SK-N-MC (cell line): ENCODE measurements at regions not wholly inside any gene's neighbourhood (a gene's known extent, or its start where the extent isn't known, plus 50 kb on each side); places are given as distances from the start of the nearest gene placed in this dataset.

Source experiments
- DNase-seq: peaks from one replicate; pipeline ENCODE4 v3.0.0-alpha.2; 2011; ENCODE audit warnings: low read depth, low spot score
- H3K27ac ChIP-seq: fragments of 200-600 bp; sonication (generic); 2 replicates; pipeline ENCODE4 v1.5.1; 2016; ENCODE audit warnings: mixed run types
- H3K36me3 ChIP-seq: fragments of 200-600 bp; sonication (generic); 2 replicates; pipeline ENCODE4 v1.6.1; 2017; ENCODE audit warnings: antibody characterized with exemption, low read length, mixed read lengths; ENCODE audit not compliant: insufficient read depth
- H3K4me3 ChIP-seq: fragments of 200-600 bp; sonication (generic); 2 replicates; pipeline ENCODE4 v1.5.1; 2016
- H3K9ac ChIP-seq: fragments of 200-600 bp; sonication (generic); 2 replicates; pipeline ENCODE4 v1.8.0; 2017; ENCODE audit warnings: mixed run types, mixed read lengths; ENCODE audit not compliant: insufficient read length
- H3K9me3 ChIP-seq: fragments of 200-600 bp; sonication (generic); 2 replicates; pipeline ENCODE4 v1.6.1; 2017; ENCODE audit warnings: low read depth, mild to moderate bottlenecking, antibody characterized with exemption, low read length, moderate library complexity, mixed read lengths
- EZH2 ChIP-seq: fragments of 200-600 bp; sonication (generic); IDR thresholded peaks from one replicate; pipeline ENCODE4 v1.6.1; 2017; ENCODE audit warnings: antibody characterized with exemption
- FOXP2 ChIP-seq: optimal IDR thresholded peaks from 2 replicates; pipeline ENCODE3; 2011; ENCODE audit warnings: mild to moderate bottlenecking, moderate library complexity; ENCODE audit not compliant: insufficient read depth; ENCODE audit errors: extremely low read length, control extremely low read depth
- POLR2AphosphoS5 ChIP-seq: IDR thresholded peaks from 2 replicates; pipeline ENCODE4 v1.6.1; 2012; ENCODE audit warnings: mild to moderate bottlenecking, low read depth, low read length, borderline replicate concordance

- no peak for DNase-seq
- H3K36me3 ChIP-seq = no peaks in the 10 kb centered on the region
These were observed 116.1 kb downstream of the OR13A1 start for GRCh38 chr10:45199205-45199740.

GRCh38 chr10:45201271-45201670 lies 114.1 kb downstream of the OR13A1 start:
- no peak for DNase-seq
- Histone ChIP-seq H3K9me3 (no peaks in the 10 kb centered on the region), H3K27ac (no peak overlapping the region), H3K36me3 (no peaks in the 10 kb centered on the region), H3K9ac (no peak overlapping the region), H3K4me3 (no peak overlapping the region)
- TF ChIP-seq FOXP2 (no peak), EZH2 (no peak), POLR2AphosphoS5 (no peak)

More at GRCh38 chr10:45199205-45199740, 116.1 kb downstream of the OR13A1 start:
- Histone ChIP-seq H3K4me3 (no peak overlapping the region), H3K9ac (no peak overlapping the region), H3K27ac (no peak overlapping the region), H3K9me3 (no peaks in the 10 kb centered on the region)
- TF ChIP-seq EZH2 (no peak), FOXP2 (no peak), POLR2AphosphoS5 (no peak)

GRCh38 chr10:45202242-45202641 lies 113.2 kb downstream of the OR13A1 start:
- Histone ChIP-seq H3K4me3 (no peak overlapping the region), H3K9me3 (no peaks in the 10 kb centered on the region), H3K9ac (no peak overlapping the region), H3K27ac (no peak overlapping the region), H3K36me3 (no peaks in the 10 kb centered on the region)
- TF ChIP-seq EZH2 (no peak), POLR2AphosphoS5 (no peak), FOXP2 (no peak)
- DNase-seq = no peak

DNA sequence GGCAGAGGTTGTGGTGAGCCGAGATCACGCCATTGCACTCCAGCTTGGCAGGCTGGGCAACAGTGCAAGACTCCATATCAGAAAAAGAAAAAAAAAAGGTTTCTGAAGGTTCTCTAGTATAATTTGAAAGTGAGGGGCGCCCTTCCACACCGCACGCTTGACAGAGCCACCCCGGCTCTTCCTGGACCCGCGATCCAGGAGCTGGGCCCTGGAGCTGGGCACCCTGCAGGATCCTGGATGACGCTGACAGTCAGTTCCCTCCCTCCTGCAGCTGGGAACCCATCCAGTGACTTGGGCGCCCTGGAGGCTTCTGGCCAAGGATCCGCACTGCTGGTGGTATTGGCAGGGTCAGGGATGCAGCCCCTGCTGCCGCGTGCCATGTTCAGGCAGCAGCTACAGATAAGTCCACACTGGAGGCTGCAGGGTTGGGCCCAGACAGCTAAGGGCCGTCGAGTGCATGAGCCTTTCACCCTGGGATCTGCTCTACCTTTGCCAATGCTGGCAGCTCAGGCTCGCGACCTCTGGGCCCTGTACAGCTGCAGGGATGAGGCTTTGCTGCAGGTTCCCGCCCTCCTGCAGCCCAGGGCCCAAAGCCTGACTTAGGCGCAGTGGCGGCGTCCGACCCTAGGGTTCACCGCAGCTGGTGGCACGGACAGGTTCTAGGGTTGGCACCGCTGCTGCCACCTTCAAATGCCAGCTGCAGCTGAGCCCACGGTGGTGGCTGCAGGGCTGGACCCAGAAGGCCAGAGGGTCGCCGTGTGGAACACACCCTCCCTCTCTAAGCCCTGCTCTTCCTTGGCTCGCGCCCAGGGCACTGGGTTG lies 110.2 kb downstream of the OR13A1 start:
- H3K36me3 ChIP-seq = no peaks in the 10 kb centered on the region
- no peak for TF ChIP-seq POLR2AphosphoS5
- TF ChIP-seq FOXP2 = no peak
- TF ChIP-seq EZH2 = no peak
- no peak for DNase-seq
- no peak overlapping the region for H3K9ac ChIP-seq
- no peaks in the 10 kb centered on the region for H3K9me3 ChIP-seq
- H3K27ac ChIP-seq = no peak overlapping the region
- H3K4me3 ChIP-seq = no peak overlapping the region

DNA sequence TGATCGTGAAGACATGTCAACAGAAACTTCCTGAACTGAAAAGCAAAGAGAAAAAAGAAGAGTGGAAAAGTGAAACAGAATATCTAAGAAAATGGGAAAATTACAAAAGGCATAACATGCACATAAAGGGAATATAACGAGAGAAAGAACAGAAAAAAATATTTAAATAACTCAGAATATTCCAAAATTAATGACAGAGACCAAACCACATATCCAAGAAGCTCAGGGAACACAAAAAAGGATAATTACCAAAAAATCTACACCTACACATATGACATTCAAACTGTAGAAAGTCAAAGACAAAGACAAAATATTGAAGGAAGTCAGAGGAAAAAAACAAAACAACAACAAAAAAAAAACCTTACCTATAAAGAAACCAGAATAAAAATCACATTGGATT lies 105.5 kb downstream of the OR13A1 start:
- no peaks in the 10 kb centered on the region for H3K9me3 ChIP-seq
- H3K9ac ChIP-seq = no peak overlapping the region
- H3K4me3 ChIP-seq = no peak overlapping the region
- DNase-seq = no peak
- no peaks in the 10 kb centered on the region for H3K36me3 ChIP-seq
- TF ChIP-seq FOXP2 (no peak), POLR2AphosphoS5 (no peak), EZH2 (no peak)
- H3K27ac ChIP-seq = no peak overlapping the region

GRCh38 chr10:45211576-45211975 lies 103.8 kb downstream of the OR13A1 start:
- no peak overlapping the region for H3K27ac ChIP-seq
- H3K9ac ChIP-seq = no peak overlapping the region
- no peak for DNase-seq
- no peak for TF ChIP-seq POLR2AphosphoS5
- TF ChIP-seq FOXP2 = no peak
- no peak for TF ChIP-seq EZH2
- H3K9me3 ChIP-seq = no peaks in the 10 kb centered on the region
- H3K36me3 ChIP-seq = no peaks in the 10 kb centered on the region
- H3K4me3 ChIP-seq = no peak overlapping the region

DNA sequence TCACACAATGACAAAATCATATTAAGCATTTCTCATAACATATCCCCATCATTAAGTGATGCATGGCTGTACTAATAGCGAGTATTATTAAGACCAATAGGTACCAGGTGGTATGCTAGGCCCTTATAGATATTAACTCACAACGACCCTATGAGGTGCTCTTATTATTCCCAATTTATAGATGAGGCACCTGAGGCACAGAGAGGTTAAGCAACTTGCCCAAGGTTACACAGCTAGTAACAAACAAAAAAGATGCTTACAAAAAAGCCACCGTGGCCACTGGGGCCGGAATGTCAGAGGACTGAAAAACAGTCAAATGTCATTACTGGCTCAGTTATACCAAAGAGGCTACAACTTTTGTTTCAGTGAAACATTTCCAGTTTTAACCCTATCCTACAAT lies 96.0 kb downstream of the OR13A1 start:
- H3K4me3 ChIP-seq = no peak overlapping the region
- DNase-seq = no peak
- H3K9me3 ChIP-seq = no peaks in the 10 kb centered on the region
- no peak overlapping the region for H3K9ac ChIP-seq
- H3K27ac ChIP-seq = no peak overlapping the region
- no peaks in the 10 kb centered on the region for H3K36me3 ChIP-seq
- TF ChIP-seq EZH2 = no peak
- no peak for TF ChIP-seq FOXP2
- no peak for TF ChIP-seq POLR2AphosphoS5

GRCh38 chr10:45220931-45221330 lies 94.5 kb downstream of the OR13A1 start:
- TF ChIP-seq POLR2AphosphoS5 (no peak), FOXP2 (no peak), EZH2 (no peak)
- no peaks in the 10 kb centered on the region for H3K36me3 ChIP-seq
- DNase-seq = no peak

DNA sequence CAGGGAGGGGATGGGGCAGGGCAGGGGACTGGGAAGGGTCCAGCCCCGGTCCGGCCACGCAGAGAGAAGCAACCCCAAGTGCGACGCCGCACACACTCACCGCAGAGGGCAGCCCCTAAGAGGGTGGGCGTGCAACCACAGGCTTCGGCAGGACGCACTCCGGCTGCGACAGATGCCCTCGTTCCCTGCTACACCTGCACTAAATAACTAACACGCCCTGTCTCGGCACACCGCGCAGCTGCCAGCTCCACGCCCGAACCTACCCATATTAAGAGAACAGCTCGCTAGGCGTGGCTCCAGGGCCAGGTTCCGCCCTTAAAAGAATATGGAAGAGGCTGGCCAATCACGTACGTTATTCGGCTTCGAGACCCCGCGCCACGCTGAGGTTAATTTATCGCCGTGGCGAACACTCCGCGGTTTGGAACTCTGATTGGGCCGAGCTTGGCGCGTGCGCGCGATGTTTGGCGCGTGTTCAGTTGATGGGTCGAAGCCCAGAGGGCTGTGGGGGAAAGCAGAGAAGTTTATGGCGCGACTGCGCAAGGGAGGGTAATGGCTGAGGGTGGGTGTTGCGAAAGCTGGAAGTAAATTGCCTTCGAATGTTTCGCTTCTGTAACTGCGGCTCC lies 91.1 kb downstream of the OR13A1 start:
- DNase-seq = no peak
- no peak overlapping the region for H3K9ac ChIP-seq
- no peaks in the 10 kb centered on the region for H3K36me3 ChIP-seq
- H3K9me3 ChIP-seq = no peaks in the 10 kb centered on the region
- TF ChIP-seq FOXP2 (no peak), EZH2 (no peak), POLR2AphosphoS5 (no peak)
- H3K27ac ChIP-seq = no peak overlapping the region
- H3K4me3 ChIP-seq = no peak overlapping the region

More at GRCh38 chr10:45220931-45221330, 94.5 kb downstream of the OR13A1 start:
- Histone ChIP-seq H3K27ac (no peak overlapping the region), H3K9me3 (no peaks in the 10 kb centered on the region), H3K4me3 (no peak overlapping the region), H3K9ac (no peak overlapping the region)
